ENCODE measurements at regions not wholly inside any gene's neighbourhood (a gene's known extent, or its start where the extent isn't known, plus 50 kb on each side); places are given as distances from the start of the nearest gene placed in this dataset.

DNA sequence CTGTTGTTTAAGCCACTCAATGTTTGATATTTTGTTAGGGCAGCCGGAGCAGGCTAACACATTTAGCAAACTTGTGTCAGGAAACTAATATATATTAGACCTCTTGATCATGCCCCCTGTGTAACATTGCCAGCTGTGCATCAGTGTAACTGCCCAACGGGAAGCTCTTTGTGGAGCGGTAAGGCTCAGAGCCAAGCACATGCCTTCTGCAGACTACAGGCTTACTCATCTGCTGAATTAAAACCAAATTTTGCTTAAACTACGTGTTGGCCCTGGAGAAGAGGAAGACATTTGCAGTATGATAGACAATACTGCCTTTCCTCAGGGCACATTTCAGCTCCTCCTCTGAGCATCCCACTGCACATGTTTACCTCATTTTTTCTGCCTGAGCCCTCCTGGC is 50.5 kb upstream of the KCNMB2 start:
- Mint-ChIP-seq H3K9me3 (no peaks in the 10 kb centered on the region), H3K27ac (no peak overlapping the region), H3K27me3 (ENCODE audit: low read depth) (no peaks in the 10 kb centered on the region), H3K4me3 (no peak overlapping the region), H3K36me3 (no peaks in the 10 kb centered on the region), H3K4me1 (peaks cover 20% of the 10 kb centered on the region)
- DNase-seq (ENCODE audit: low spot score) = no peak
- TF ChIP-seq, protein P1, sequence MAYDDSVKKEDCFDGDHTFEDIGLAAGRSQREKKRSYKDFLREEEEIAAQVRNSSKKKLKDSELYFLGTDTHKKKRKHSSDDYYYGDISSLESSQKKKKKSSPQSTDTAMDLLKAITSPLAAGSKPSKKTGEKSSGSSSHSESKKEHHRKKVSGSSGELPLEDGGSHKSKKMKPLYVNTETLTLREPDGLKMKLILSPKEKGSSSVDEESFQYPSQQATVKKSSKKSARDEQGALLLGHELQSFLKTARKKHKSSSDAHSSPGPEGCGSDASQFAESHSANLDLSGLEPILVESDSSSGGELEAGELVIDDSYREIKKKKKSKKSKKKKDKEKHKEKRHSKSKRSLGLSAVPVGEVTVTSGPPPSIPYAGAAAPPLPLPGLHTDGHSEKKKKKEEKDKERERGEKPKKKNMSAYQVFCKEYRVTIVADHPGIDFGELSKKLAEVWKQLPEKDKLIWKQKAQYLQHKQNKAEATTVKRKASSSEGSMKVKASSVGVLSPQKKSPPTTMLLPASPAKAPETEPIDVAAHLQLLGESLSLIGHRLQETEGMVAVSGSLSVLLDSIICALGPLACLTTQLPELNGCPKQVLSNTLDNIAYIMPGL (CRISPR knock-in tag; IDR thresholded peaks at IDR 0.05) = no peak
- TF ChIP-seq TCF7 (CRISPR knock-in tag; IDR thresholded peaks at IDR 0.05; ENCODE audit: low read depth) (no peak), EMX1 (CRISPR knock-in tag; IDR thresholded peaks at IDR 0.05) (no peak), RELA (CRISPR knock-in tag; IDR thresholded peaks at IDR 0.05; ENCODE audit: borderline replicate concordance) (no peak), FOXP1 (CRISPR knock-in tag; IDR thresholded peaks at IDR 0.05; ENCODE audit: borderline replicate concordance) (no peak), JUN (CRISPR knock-in tag; IDR thresholded peaks at IDR 0.05) (no peak), ZNF423 (CRISPR knock-in tag; IDR thresholded peaks at IDR 0.05) (no peak), ZNF121 (CRISPR knock-in tag; IDR thresholded peaks at IDR 0.05) (no peak), NR2C2 (CRISPR knock-in tag; IDR thresholded peaks at IDR 0.05) (no peak)
- TF ChIP-seq, protein P2, sequence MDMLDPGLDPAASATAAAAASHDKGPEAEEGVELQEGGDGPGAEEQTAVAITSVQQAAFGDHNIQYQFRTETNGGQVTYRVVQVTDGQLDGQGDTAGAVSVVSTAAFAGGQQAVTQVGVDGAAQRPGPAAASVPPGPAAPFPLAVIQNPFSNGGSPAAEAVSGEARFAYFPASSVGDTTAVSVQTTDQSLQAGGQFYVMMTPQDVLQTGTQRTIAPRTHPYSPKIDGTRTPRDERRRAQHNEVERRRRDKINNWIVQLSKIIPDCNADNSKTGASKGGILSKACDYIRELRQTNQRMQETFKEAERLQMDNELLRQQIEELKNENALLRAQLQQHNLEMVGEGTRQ (CRISPR knock-in tag; IDR thresholded peaks at IDR 0.05) = no peak
- TF ChIP-seq, protein P3, sequence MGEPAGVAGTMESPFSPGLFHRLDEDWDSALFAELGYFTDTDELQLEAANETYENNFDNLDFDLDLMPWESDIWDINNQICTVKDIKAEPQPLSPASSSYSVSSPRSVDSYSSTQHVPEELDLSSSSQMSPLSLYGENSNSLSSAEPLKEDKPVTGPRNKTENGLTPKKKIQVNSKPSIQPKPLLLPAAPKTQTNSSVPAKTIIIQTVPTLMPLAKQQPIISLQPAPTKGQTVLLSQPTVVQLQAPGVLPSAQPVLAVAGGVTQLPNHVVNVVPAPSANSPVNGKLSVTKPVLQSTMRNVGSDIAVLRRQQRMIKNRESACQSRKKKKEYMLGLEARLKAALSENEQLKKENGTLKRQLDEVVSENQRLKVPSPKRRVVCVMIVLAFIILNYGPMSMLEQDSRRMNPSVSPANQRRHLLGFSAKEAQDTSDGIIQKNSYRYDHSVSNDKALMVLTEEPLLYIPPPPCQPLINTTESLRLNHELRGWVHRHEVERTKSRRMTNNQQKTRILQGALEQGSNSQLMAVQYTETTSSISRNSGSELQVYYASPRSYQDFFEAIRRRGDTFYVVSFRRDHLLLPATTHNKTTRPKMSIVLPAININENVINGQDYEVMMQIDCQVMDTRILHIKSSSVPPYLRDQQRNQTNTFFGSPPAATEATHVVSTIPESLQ (CRISPR knock-in tag; IDR thresholded peaks at IDR 0.05) = no peak
- TF ChIP-seq, protein P4, sequence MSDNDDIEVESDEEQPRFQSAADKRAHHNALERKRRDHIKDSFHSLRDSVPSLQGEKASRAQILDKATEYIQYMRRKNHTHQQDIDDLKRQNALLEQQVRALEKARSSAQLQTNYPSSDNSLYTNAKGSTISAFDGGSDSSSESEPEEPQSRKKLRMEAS (CRISPR knock-in tag; IDR thresholded peaks at IDR 0.05) = no peak
- TF ChIP-seq, protein P5, sequence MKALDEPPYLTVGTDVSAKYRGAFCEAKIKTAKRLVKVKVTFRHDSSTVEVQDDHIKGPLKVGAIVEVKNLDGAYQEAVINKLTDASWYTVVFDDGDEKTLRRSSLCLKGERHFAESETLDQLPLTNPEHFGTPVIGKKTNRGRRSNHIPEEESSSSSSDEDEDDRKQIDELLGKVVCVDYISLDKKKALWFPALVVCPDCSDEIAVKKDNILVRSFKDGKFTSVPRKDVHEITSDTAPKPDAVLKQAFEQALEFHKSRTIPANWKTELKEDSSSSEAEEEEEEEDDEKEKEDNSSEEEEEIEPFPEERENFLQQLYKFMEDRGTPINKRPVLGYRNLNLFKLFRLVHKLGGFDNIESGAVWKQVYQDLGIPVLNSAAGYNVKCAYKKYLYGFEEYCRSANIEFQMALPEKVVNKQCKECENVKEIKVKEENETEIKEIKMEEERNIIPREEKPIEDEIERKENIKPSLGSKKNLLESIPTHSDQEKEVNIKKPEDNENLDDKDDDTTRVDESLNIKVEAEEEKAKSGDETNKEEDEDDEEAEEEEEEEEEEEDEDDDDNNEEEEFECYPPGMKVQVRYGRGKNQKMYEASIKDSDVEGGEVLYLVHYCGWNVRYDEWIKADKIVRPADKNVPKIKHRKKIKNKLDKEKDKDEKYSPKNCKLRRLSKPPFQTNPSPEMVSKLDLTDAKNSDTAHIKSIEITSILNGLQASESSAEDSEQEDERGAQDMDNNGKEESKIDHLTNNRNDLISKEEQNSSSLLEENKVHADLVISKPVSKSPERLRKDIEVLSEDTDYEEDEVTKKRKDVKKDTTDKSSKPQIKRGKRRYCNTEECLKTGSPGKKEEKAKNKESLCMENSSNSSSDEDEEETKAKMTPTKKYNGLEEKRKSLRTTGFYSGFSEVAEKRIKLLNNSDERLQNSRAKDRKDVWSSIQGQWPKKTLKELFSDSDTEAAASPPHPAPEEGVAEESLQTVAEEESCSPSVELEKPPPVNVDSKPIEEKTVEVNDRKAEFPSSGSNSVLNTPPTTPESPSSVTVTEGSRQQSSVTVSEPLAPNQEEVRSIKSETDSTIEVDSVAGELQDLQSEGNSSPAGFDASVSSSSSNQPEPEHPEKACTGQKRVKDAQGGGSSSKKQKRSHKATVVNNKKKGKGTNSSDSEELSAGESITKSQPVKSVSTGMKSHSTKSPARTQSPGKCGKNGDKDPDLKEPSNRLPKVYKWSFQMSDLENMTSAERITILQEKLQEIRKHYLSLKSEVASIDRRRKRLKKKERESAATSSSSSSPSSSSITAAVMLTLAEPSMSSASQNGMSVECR (CRISPR knock-in tag; IDR thresholded peaks at IDR 0.05; ENCODE audit: borderline replicate concordance) = no peak
- TF ChIP-seq, protein P6, sequence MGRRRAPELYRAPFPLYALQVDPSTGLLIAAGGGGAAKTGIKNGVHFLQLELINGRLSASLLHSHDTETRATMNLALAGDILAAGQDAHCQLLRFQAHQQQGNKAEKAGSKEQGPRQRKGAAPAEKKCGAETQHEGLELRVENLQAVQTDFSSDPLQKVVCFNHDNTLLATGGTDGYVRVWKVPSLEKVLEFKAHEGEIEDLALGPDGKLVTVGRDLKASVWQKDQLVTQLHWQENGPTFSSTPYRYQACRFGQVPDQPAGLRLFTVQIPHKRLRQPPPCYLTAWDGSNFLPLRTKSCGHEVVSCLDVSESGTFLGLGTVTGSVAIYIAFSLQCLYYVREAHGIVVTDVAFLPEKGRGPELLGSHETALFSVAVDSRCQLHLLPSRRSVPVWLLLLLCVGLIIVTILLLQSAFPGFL (CRISPR knock-in tag; IDR thresholded peaks at IDR 0.05; ENCODE audit: borderline replicate concordance) = no peak
- TF ChIP-seq, protein P7, sequence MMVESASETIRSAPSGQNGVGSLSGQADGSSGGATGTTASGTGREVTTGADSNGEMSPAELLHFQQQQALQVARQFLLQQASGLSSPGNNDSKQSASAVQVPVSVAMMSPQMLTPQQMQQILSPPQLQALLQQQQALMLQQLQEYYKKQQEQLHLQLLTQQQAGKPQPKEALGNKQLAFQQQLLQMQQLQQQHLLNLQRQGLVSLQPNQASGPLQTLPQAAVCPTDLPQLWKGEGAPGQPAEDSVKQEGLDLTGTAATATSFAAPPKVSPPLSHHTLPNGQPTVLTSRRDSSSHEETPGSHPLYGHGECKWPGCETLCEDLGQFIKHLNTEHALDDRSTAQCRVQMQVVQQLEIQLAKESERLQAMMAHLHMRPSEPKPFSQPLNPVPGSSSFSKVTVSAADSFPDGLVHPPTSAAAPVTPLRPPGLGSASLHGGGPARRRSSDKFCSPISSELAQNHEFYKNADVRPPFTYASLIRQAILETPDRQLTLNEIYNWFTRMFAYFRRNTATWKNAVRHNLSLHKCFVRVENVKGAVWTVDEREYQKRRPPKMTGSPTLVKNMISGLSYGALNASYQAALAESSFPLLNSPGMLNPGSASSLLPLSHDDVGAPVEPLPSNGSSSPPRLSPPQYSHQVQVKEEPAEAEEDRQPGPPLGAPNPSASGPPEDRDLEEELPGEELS (CRISPR knock-in tag; IDR thresholded peaks at IDR 0.05) = no peak
- TF ChIP-seq, protein P8, sequence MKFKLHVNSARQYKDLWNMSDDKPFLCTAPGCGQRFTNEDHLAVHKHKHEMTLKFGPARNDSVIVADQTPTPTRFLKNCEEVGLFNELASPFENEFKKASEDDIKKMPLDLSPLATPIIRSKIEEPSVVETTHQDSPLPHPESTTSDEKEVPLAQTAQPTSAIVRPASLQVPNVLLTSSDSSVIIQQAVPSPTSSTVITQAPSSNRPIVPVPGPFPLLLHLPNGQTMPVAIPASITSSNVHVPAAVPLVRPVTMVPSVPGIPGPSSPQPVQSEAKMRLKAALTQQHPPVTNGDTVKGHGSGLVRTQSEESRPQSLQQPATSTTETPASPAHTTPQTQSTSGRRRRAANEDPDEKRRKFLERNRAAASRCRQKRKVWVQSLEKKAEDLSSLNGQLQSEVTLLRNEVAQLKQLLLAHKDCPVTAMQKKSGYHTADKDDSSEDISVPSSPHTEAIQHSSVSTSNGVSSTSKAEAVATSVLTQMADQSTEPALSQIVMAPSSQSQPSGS (CRISPR knock-in tag; IDR thresholded peaks at IDR 0.05; ENCODE audit: borderline replicate concordance, low read depth) = no peak
- TF ChIP-seq, protein P9, sequence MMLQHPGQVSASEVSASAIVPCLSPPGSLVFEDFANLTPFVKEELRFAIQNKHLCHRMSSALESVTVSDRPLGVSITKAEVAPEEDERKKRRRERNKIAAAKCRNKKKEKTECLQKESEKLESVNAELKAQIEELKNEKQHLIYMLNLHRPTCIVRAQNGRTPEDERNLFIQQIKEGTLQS (CRISPR knock-in tag; conservative IDR thresholded peaks at IDR 0.05) = no peak
- TF ChIP-seq, protein P10, sequence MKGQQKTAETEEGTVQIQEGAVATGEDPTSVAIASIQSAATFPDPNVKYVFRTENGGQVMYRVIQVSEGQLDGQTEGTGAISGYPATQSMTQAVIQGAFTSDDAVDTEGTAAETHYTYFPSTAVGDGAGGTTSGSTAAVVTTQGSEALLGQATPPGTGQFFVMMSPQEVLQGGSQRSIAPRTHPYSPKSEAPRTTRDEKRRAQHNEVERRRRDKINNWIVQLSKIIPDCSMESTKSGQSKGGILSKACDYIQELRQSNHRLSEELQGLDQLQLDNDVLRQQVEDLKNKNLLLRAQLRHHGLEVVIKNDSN (CRISPR knock-in tag; IDR thresholded peaks at IDR 0.05) = no peak
- POLR2A ChIA-PET = no interaction called here
- no peak for ATAC-seq
- CTCF ChIA-PET = interaction anchor here (0.5 kb wide), 1 partner anchor 40 kb away, joined by 3 read pairs; no protein-coding TSS in a partner anchor
